HG02973 (cell line): ENCODE measurements at regions not wholly inside any gene's neighbourhood (a gene's known extent, or its start where the extent isn't known, plus 50 kb on each side); places are given as distances from the start of the nearest gene placed in this dataset.
"Not testable (repeated sequence)": the region's sequence is repeated elsewhere in the genome, so short reads cannot be mapped to it uniquely, and the experiment has no call there.

Source experiments
- ATAC-seq: cut with Tn5 transposase; IDR thresholded peaks from one replicate; pipeline ENCODE4 v1.9.1; 2021; ENCODE audit warnings: moderate library complexity; ENCODE audit not compliant: unreplicated experiment

- no peak for ATAC-seq
Observed at GRCh38 chr21:15932726-15933125, 202.9 kb downstream of the USP25 start.

GRCh38 chr21:15935530-15935929, 205.7 kb downstream of the USP25 start:
- ATAC-seq = no peak

- ATAC-seq = no peak
Observed at GRCh38 chr21:15943009-15943666, 213.4 kb downstream of the USP25 start.

GRCh38 chr21:15947677-15948076, 217.9 kb downstream of the USP25 start:
- ATAC-seq = no peak

- ATAC-seq = no peak
Observed at GRCh38 chr21:15953551-15954116, 223.9 kb downstream of the USP25 start.

GRCh38 chr21:15964236-15964855, 234.6 kb downstream of the USP25 start:
- ATAC-seq = no peak

- ATAC-seq = no peak
Observed at GRCh38 chr21:15966231-15966630, 236.4 kb downstream of the USP25 start.

GRCh38 chr21:15966651-15967050, 236.9 kb downstream of the USP25 start:
- no peak for ATAC-seq

GRCh38 chr21:15967661-15968060, 237.9 kb downstream of the USP25 start:
- ATAC-seq = no peak

- no peak for ATAC-seq
Observed at GRCh38 chr21:15968776-15969310, 239.1 kb downstream of the USP25 start.

- no peak for ATAC-seq
Observed at GRCh38 chr21:15976807-15977206, 247.0 kb downstream of the USP25 start.

- no peak for ATAC-seq
Observed at GRCh38 chr21:15978215-15978738, 248.5 kb downstream of the USP25 start.

- ATAC-seq = not testable (repeated sequence)
Observed at GRCh38 chr21:15979493-15979892, 249.7 kb downstream of the USP25 start.

GRCh38 chr21:15986277-15986676, 256.5 kb downstream of the USP25 start:
- no peak for ATAC-seq

- ATAC-seq = no peak
Observed at GRCh38 chr21:15992171-15992570, 262.4 kb downstream of the USP25 start.

GRCh38 chr21:15993951-15994350, 264.2 kb downstream of the USP25 start:
- ATAC-seq = no peak

GRCh38 chr21:15999741-16000140, 270.0 kb downstream of the USP25 start:
- no peak for ATAC-seq

- no peak for ATAC-seq
Observed at GRCh38 chr21:16002874-16003466, 273.2 kb downstream of the USP25 start.

GRCh38 chr21:16004086-16004485, 274.3 kb downstream of the USP25 start:
- ATAC-seq = no peak

- no peak for ATAC-seq
Observed at GRCh38 chr21:16004523-16004922, 274.7 kb downstream of the USP25 start.

- ATAC-seq = no peak
Observed at GRCh38 chr21:16005996-16006395, 276.2 kb downstream of the USP25 start.

GRCh38 chr21:16007943-16008342, 278.2 kb downstream of the USP25 start:
- ATAC-seq = no peak
